SK-N-SH treated with all-trans-retinoic acid at 6 μM for 48 hours (cell line): ENCODE measurements at regions not wholly inside any gene's neighbourhood (a gene's known extent, or its start where the extent isn't known, plus 50 kb on each side); places are given as distances from the start of the nearest gene placed in this dataset.

Experiments
- ATAC-seq: fragments of 200-7000 bp; cut with Tn5 transposase; 3 replicates; pipeline ENCODE4 v1.9.1; 2020; ENCODE audit warnings: mild to moderate bottlenecking, moderate library complexity
- ARNTL ChIP-seq: fragments of 450-650 bp; formaldehyde crosslinking; IDR thresholded peaks from 2 replicates; pipeline ENCODE4 v1.5.0; 2020; ENCODE audit warnings: low read depth, mild to moderate bottlenecking, moderate library complexity, borderline replicate concordance
- BACH2 ChIP-seq: fragments of 250-450 bp; sonication (Bioruptor Pico); IDR thresholded peaks from 2 replicates; pipeline ENCODE4 v1.9.0; 2021; ENCODE audit warnings: mild to moderate bottlenecking, borderline replicate concordance
- CSDC2 ChIP-seq: fragments of 250-450 bp; sonication (Bioruptor Pico); IDR thresholded peaks from 2 replicates; pipeline ENCODE4 v1.5.0; 2020; ENCODE audit warnings: mild to moderate bottlenecking, moderate library complexity
- ESRRG ChIP-seq: fragments of 250-450 bp; sonication (Bioruptor Pico); IDR thresholded peaks from 2 replicates; pipeline ENCODE4 v1.6.1; 2021; ENCODE audit warnings: mild to moderate bottlenecking
- GLIS3 ChIP-seq: fragments of 250-450 bp; sonication (Bioruptor Pico); IDR thresholded peaks from 2 replicates; pipeline ENCODE4 v1.5.0; 2020; ENCODE audit warnings: mild to moderate bottlenecking, moderate library complexity
- ISL1 ChIP-seq: fragments of 250-450 bp; sonication (Bioruptor Pico); IDR thresholded peaks from 2 replicates; pipeline ENCODE4 v2.1.2; 2022; ENCODE audit warnings: mild to moderate bottlenecking, moderate library complexity
- OSR1 ChIP-seq: fragments of 250-450 bp; sonication (Bioruptor Pico); IDR thresholded peaks from 2 replicates; pipeline ENCODE4 v1.8.0; 2022; ENCODE audit warnings: moderate library complexity, mild to moderate bottlenecking, inconsistent platforms
- PPARA ChIP-seq: fragments of 250-450 bp; sonication (Bioruptor Pico); IDR thresholded peaks from 2 replicates; pipeline ENCODE4 v1.5.0; 2020; ENCODE audit warnings: mild to moderate bottlenecking, borderline replicate concordance
- RARB ChIP-seq: fragments of 250-450 bp; sonication (Bioruptor Pico); IDR thresholded peaks from 2 replicates; pipeline ENCODE4 v1.8.0; 2021; ENCODE audit warnings: mild to moderate bottlenecking, moderate library complexity
- SNAI2 ChIP-seq: fragments of 250-450 bp; sonication (Bioruptor Pico); IDR thresholded peaks from 2 replicates; pipeline ENCODE4 v1.5.0; 2020; ENCODE audit warnings: mild to moderate bottlenecking, moderate library complexity
- TCF4 ChIP-seq: fragments of 250-450 bp; sonication (Bioruptor Pico); IDR thresholded peaks from 2 replicates; pipeline ENCODE4 v1.8.0; 2021; ENCODE audit warnings: mild to moderate bottlenecking, moderate library complexity, borderline replicate concordance
- TOX ChIP-seq: fragments of 250-450 bp; sonication (Bioruptor Pico); IDR thresholded peaks from 2 replicates; pipeline ENCODE4 v1.8.0; 2021; ENCODE audit warnings: mild to moderate bottlenecking, moderate library complexity, borderline replicate concordance
- ZC3H10 ChIP-seq: fragments of 250-450 bp; sonication (Bioruptor Pico); IDR thresholded peaks from 2 replicates; pipeline ENCODE4 v1.5.1; 2021; ENCODE audit warnings: mild to moderate bottlenecking, moderate library complexity
- ZFP3 ChIP-seq: fragments of 250-450 bp; sonication (Bioruptor Pico); IDR thresholded peaks from 2 replicates; pipeline ENCODE4 v1.5.0; 2020; ENCODE audit warnings: mild to moderate bottlenecking, moderate library complexity
- ZFP30 ChIP-seq: fragments of 450-650 bp; formaldehyde crosslinking; IDR thresholded peaks from 2 replicates; pipeline ENCODE4 v1.5.0; 2022; ENCODE audit warnings: mild to moderate bottlenecking, moderate library complexity
- ZNF565 ChIP-seq: fragments of 450-650 bp; formaldehyde crosslinking; conservative IDR thresholded peaks from 2 replicates; pipeline ENCODE4 v1.5.0; 2020; ENCODE audit warnings: low read depth, mild to moderate bottlenecking, moderate library complexity
- ZNF70 ChIP-seq: fragments of 450-650 bp; formaldehyde crosslinking; IDR thresholded peaks from 2 replicates; pipeline ENCODE4 v1.5.0; 2020; ENCODE audit warnings: mild to moderate bottlenecking, moderate library complexity
- ZNF8 ChIP-seq: fragments of 450-650 bp; formaldehyde crosslinking; IDR thresholded peaks from 2 replicates; pipeline ENCODE4 v1.5.0; 2020; ENCODE audit warnings: mild to moderate bottlenecking, moderate library complexity
- TF ChIP-seq, protein P1 (sequence below): fragments of 250-450 bp; sonication (Bioruptor Pico); IDR thresholded peaks from 2 replicates; pipeline ENCODE4 v1.8.0; 2021; ENCODE audit warnings: low read depth, mild to moderate bottlenecking, moderate library complexity, borderline replicate concordance
- TF ChIP-seq, protein P2 (sequence below): fragments of 250-450 bp; sonication (Bioruptor Pico); IDR thresholded peaks from 2 replicates; pipeline ENCODE4 v1.8.0; 2020; ENCODE audit warnings: mild to moderate bottlenecking, moderate library complexity, borderline replicate concordance
- TF ChIP-seq, protein P3 (sequence below): fragments of 250-450 bp; sonication (Bioruptor Pico); IDR thresholded peaks from 2 replicates; pipeline ENCODE4 v1.5.1; 2021; ENCODE audit warnings: mild to moderate bottlenecking, moderate library complexity
- TF ChIP-seq, protein P4 (sequence below): fragments of 250-450 bp; sonication (Bioruptor Pico); IDR thresholded peaks from 2 replicates; pipeline ENCODE4 v1.5.0; 2020; ENCODE audit warnings: mild to moderate bottlenecking, moderate library complexity

DNA sequence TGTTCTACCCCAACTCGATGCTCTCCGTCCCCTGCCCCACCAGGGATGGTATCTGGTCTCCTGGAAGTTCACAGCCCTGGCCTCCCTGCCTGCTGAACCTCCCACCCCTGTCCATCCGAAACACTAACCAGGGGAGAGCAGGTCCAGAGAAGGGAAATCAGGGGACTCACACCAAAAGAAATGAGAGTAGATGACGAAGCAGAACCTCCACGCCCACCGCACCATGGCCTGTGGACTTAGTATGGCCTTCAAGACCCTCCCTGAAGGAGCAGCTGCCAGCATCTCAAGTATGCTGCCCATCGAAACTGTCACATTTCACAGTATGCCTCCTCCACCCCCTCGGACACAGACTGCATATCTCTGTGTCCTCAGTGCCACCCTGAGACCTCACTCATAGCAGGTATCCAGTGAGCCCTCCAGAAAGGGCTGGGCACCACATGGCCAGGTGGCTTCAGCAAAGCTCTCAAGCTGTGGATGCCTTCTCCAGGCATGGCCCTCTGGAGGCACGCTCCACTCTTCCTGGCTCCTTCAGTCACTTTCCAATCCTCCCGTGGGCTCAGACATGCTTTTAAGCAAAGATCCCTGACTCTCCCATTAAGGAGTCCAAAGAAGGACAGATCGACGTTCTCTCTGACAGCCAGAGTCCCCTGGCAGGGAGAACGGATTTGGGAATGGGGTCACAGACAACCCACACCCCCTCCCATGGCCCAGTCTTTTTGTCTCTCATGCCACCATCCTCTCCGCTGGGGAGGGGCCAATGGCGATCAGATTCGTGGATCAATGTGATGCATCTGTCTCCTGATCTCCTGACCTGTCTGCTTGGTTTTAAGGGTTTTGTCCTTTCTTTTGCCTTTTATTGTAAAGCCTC lies 158.4 kb downstream of the ANKRD60 start:
- TF ChIP-seq ZC3H10 (CRISPR knock-in tag) = no peak
- no peak for ATAC-seq

DNA sequence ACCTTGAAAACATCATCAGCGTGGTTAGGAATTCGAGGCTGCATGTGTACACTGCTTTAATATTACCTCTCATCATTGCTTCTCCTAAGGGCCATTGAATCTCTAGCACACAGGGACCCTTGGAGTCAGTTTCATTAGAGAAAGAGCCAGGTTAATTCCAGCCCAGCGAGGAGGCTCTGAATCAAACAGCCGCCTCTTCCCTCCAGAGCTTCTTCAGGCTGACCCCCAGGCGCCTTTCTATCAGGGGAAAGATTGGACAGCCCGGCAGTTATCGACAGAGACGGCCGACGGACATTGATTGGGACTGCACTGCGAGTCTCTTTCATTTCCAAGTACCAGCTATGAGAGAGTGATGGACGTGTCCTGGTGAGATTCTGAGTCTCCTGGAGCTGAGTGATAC lies 159.2 kb downstream of the ANKRD60 start:
- TF ChIP-seq CSDC2 (CRISPR knock-in tag) (no peak), ZC3H10 (CRISPR knock-in tag) (no peak), ARNTL (CRISPR knock-in tag) (no peak), GLIS3 (CRISPR knock-in tag) (no peak), ZNF565 (no peak), ZFP3 (CRISPR knock-in tag) (no peak), OSR1 (CRISPR knock-in tag) (no peak), PPARA (no peak), RARB (CRISPR knock-in tag) (no peak), ZNF8 (CRISPR knock-in tag) (no peak), ZFP30 (no peak), TOX (no peak), ZNF70 (CRISPR knock-in tag) (no peak), TCF4 (CRISPR knock-in tag) (no peak), ESRRG (CRISPR knock-in tag) (no peak), SNAI2 (no peak)
- TF ChIP-seq, protein P1, sequence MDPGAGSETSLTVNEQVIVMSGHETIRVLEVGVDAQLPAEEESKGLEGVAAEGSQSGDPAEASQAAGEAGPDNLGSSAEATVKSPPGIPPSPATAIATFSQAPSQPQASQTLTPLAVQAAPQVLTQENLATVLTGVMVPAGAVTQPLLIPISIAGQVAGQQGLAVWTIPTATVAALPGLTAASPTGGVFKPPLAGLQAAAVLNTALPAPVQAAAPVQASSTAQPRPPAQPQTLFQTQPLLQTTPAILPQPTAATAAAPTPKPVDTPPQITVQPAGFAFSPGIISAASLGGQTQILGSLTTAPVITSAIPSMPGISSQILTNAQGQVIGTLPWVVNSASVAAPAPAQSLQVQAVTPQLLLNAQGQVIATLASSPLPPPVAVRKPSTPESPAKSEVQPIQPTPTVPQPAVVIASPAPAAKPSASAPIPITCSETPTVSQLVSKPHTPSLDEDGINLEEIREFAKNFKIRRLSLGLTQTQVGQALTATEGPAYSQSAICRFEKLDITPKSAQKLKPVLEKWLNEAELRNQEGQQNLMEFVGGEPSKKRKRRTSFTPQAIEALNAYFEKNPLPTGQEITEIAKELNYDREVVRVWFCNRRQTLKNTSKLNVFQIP (CRISPR knock-in tag) = no peak
- TF ChIP-seq, protein P2, sequence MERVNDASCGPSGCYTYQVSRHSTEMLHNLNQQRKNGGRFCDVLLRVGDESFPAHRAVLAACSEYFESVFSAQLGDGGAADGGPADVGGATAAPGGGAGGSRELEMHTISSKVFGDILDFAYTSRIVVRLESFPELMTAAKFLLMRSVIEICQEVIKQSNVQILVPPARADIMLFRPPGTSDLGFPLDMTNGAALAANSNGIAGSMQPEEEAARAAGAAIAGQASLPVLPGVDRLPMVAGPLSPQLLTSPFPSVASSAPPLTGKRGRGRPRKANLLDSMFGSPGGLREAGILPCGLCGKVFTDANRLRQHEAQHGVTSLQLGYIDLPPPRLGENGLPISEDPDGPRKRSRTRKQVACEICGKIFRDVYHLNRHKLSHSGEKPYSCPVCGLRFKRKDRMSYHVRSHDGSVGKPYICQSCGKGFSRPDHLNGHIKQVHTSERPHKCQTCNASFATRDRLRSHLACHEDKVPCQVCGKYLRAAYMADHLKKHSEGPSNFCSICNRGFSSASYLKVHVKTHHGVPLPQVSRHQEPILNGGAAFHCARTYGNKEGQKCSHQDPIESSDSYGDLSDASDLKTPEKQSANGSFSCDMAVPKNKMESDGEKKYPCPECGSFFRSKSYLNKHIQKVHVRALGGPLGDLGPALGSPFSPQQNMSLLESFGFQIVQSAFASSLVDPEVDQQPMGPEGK = no peak
- TF ChIP-seq, protein P3, sequence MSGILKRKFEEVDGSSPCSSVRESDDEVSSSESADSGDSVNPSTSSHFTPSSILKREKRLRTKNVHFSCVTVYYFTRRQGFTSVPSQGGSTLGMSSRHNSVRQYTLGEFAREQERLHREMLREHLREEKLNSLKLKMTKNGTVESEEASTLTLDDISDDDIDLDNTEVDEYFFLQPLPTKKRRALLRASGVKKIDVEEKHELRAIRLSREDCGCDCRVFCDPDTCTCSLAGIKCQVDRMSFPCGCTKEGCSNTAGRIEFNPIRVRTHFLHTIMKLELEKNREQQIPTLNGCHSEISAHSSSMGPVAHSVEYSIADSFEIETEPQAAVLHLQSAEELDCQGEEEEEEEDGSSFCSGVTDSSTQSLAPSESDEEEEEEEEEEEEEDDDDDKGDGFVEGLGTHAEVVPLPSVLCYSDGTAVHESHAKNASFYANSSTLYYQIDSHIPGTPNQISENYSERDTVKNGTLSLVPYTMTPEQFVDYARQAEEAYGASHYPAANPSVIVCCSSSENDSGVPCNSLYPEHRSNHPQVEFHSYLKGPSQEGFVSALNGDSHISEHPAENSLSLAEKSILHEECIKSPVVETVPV = no peak
- ATAC-seq = no peak

DNA sequence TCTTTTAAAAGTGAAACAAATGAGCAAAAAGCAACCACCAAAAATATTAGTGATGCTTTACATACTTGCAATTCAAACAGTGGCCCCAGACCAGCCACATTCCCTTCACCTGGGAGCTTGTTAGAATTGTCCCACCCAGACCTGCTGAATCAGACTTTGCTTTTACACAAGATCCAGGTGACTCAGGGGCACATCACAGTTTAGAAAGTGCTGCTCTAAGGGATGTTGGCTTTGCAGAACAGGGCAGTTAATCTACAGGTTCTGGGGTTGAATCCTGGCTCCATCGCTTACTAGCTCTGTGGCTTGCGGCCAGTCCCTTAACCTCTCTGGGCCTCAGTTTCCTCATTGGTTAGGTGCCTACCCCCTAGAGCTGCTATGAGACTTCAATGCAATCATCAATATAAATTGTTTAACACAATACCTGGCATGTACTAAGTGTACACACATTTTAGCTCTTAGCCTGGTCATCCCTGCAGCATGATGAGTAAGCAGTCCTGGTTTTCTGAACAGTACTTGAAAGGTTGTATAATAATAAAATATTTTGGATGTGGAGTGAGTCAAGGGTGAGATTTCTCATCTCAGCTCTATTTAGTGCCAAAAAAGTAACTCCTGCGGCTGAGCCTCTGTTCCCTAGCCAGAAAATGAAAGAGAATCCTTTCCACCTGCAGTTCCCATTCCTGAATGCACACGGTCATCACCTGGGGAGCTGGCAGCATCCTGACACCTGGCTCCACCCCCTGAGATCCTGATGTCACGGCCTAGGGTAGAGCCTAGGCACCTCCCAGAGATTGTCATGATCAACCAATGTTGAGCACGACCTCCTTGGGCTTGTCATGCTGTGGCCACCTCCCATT lies 162.7 kb downstream of the ANKRD60 start:
- peak; percentile 40; the same call in 2 of the 3 replicates for ATAC-seq
- no peak for TF ChIP-seq OSR1 (CRISPR knock-in tag)
- TF ChIP-seq TOX = no peak
- TF ChIP-seq GLIS3 (CRISPR knock-in tag) = no peak
- no peak for TF ChIP-seq ZNF70 (CRISPR knock-in tag)
- no peak for TF ChIP-seq ZNF565
- no peak for TF ChIP-seq RARB (CRISPR knock-in tag)

DNA sequence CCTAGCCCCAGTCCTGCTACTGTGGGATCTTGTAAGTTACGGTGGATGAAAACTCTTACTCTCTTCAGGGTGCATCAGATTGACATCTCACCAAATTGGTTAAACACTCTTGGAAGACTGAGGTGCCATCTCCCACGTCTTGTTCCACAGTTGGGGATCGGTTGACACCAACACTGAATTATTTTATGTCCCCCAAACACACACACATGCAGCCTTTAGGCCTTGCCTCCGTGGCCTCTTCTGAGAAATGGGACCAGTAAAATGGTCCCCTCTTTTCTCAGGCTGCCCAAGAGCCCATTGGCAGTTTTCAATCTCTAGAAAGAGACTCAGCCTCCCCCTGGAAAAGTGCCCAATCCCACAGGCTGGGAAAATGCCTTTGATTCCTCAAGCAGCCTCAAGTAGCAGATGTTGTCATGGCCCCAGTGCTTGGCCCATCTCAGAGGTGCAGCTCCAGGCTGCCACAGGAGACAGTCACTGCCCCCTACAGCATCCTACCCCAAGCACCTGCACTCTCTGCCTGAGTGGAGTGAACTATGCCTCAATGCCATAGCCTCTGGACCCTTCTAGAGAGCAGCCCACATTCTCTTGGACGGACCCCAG lies 163.9 kb downstream of the ANKRD60 start:
- no peak for ATAC-seq
- TF ChIP-seq SNAI2 (no peak), ARNTL (CRISPR knock-in tag) (no peak), TCF4 (CRISPR knock-in tag) (no peak), ISL1 (CRISPR knock-in tag) (no peak), RARB (CRISPR knock-in tag) (no peak), PPARA (no peak), TOX (no peak), ZFP3 (CRISPR knock-in tag) (no peak), BACH2 (CRISPR knock-in tag) (no peak)
- TF ChIP-seq, protein P2 = no peak
- TF ChIP-seq, protein P1 (CRISPR knock-in tag) = no peak
- TF ChIP-seq, protein P4, sequence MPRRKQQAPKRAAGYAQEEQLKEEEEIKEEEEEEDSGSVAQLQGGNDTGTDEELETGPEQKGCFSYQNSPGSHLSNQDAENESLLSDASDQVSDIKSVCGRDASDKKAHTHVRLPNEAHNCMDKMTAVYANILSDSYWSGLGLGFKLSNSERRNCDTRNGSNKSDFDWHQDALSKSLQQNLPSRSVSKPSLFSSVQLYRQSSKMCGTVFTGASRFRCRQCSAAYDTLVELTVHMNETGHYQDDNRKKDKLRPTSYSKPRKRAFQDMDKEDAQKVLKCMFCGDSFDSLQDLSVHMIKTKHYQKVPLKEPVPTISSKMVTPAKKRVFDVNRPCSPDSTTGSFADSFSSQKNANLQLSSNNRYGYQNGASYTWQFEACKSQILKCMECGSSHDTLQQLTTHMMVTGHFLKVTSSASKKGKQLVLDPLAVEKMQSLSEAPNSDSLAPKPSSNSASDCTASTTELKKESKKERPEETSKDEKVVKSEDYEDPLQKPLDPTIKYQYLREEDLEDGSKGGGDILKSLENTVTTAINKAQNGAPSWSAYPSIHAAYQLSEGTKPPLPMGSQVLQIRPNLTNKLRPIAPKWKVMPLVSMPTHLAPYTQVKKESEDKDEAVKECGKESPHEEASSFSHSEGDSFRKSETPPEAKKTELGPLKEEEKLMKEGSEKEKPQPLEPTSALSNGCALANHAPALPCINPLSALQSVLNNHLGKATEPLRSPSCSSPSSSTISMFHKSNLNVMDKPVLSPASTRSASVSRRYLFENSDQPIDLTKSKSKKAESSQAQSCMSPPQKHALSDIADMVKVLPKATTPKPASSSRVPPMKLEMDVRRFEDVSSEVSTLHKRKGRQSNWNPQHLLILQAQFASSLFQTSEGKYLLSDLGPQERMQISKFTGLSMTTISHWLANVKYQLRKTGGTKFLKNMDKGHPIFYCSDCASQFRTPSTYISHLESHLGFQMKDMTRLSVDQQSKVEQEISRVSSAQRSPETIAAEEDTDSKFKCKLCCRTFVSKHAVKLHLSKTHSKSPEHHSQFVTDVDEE (CRISPR knock-in tag) = no peak
